OCI-LY1 (cell line): ENCODE measurements at regions not wholly inside any gene's neighbourhood (a gene's known extent, or its start where the extent isn't known, plus 50 kb on each side); places are given as distances from the start of the nearest gene placed in this dataset.

Source experiments
- EZH2 ChIP-seq: fragments of 200-600 bp; sonication (generic), shearing (Covaris generic); IDR thresholded peaks from 2 replicates; pipeline ENCODE4 v1.8.0; 2017; ENCODE audit warnings: borderline replicate concordance, mixed run types, mild to moderate bottlenecking, antibody characterized with exemption, low read length, moderate library complexity, mixed read lengths
- TF ChIP-seq, protein P1 (sequence below): fragments of 200-600 bp; sonication (generic), shearing (Covaris generic); IDR thresholded peaks from 2 replicates; pipeline ENCODE4 v1.5.1; 2017; ENCODE audit warnings: mild to moderate bottlenecking, antibody characterized with exemption, low read length, moderate library complexity, mixed read lengths

- no peak for TF ChIP-seq EZH2
- TF ChIP-seq, protein P1, sequence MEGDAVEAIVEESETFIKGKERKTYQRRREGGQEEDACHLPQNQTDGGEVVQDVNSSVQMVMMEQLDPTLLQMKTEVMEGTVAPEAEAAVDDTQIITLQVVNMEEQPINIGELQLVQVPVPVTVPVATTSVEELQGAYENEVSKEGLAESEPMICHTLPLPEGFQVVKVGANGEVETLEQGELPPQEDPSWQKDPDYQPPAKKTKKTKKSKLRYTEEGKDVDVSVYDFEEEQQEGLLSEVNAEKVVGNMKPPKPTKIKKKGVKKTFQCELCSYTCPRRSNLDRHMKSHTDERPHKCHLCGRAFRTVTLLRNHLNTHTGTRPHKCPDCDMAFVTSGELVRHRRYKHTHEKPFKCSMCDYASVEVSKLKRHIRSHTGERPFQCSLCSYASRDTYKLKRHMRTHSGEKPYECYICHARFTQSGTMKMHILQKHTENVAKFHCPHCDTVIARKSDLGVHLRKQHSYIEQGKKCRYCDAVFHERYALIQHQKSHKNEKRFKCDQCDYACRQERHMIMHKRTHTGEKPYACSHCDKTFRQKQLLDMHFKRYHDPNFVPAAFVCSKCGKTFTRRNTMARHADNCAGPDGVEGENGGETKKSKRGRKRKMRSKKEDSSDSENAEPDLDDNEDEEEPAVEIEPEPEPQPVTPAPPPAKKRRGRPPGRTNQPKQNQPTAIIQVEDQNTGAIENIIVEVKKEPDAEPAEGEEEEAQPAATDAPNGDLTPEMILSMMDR, result no peak
Measured at GRCh38 chr4:140267576-140267975, 105.9 kb upstream of the SCOC start.
